C4-2B (cell line): ENCODE measurements at regions not wholly inside any gene's neighbourhood (a gene's known extent, or its start where the extent isn't known, plus 50 kb on each side); places are given as distances from the start of the nearest gene placed in this dataset.

Source experiments
- ZFX ChIP-seq: fragments of 450-650 bp; IDR thresholded peaks from 2 replicates; pipeline ENCODE4 v1.6.1; 2017
- TF ChIP-seq, protein P1 (sequence below): fragments of 450-650 bp; conservative IDR thresholded peaks from 2 replicates; pipeline ENCODE4 v1.5.1; 2017; ENCODE audit warnings: mild to moderate bottlenecking

- TF ChIP-seq, protein P1, sequence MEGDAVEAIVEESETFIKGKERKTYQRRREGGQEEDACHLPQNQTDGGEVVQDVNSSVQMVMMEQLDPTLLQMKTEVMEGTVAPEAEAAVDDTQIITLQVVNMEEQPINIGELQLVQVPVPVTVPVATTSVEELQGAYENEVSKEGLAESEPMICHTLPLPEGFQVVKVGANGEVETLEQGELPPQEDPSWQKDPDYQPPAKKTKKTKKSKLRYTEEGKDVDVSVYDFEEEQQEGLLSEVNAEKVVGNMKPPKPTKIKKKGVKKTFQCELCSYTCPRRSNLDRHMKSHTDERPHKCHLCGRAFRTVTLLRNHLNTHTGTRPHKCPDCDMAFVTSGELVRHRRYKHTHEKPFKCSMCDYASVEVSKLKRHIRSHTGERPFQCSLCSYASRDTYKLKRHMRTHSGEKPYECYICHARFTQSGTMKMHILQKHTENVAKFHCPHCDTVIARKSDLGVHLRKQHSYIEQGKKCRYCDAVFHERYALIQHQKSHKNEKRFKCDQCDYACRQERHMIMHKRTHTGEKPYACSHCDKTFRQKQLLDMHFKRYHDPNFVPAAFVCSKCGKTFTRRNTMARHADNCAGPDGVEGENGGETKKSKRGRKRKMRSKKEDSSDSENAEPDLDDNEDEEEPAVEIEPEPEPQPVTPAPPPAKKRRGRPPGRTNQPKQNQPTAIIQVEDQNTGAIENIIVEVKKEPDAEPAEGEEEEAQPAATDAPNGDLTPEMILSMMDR = no peak
- no peak for TF ChIP-seq ZFX
Measured at GRCh38 chr16:86948046-86948445, 369.1 kb downstream of the C16orf95 start.
